ENCODE measurements at regions not wholly inside any gene's neighbourhood (a gene's known extent, or its start where the extent isn't known, plus 50 kb on each side); places are given as distances from the start of the nearest gene placed in this dataset.

GRCh38 chrX:34325460-34325859 lies 193.3 kb upstream of the FAM47A start:
- TF ChIP-seq, protein P1, sequence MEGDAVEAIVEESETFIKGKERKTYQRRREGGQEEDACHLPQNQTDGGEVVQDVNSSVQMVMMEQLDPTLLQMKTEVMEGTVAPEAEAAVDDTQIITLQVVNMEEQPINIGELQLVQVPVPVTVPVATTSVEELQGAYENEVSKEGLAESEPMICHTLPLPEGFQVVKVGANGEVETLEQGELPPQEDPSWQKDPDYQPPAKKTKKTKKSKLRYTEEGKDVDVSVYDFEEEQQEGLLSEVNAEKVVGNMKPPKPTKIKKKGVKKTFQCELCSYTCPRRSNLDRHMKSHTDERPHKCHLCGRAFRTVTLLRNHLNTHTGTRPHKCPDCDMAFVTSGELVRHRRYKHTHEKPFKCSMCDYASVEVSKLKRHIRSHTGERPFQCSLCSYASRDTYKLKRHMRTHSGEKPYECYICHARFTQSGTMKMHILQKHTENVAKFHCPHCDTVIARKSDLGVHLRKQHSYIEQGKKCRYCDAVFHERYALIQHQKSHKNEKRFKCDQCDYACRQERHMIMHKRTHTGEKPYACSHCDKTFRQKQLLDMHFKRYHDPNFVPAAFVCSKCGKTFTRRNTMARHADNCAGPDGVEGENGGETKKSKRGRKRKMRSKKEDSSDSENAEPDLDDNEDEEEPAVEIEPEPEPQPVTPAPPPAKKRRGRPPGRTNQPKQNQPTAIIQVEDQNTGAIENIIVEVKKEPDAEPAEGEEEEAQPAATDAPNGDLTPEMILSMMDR (IDR thresholded peaks at IDR 0.05; ENCODE audit: insufficient read depth, low read depth, low read length), result no peak
- TF ChIP-seq EZH2 (IDR thresholded peaks at IDR 0.05; ENCODE audit: insufficient read depth, low read length), result no peak
